NCI-H526 (cell line): ENCODE measurements at regions not wholly inside any gene's neighbourhood (a gene's known extent, or its start where the extent isn't known, plus 50 kb on each side); places are given as distances from the start of the nearest gene placed in this dataset.

ENCODE experiments used
- DNase-seq, 2 experiments: peaks; one replicate each; lab custom pipeline; 2025; lab: John Stamatoyannopoulos, UW

DNA sequence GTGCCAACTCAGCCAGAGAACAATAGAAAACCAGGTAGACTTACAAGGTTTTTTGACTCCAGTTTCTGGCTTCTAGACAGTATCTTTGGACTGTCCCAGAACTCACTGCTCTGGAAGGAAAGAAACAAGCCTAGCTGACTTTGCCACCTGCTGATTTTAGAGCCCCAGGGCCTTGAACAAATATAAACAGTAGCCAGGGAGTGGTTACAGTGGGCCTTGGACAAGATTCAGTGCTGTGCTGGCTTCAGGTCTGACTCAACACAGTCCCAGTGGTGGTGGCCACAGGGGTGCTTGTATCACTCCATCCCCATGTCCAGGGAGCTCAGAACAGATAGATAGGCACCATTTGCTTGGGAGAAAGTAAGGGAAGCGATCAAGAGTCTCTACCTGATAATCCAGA lies 694.1 kb upstream of the ADGRL3 start:
- no peak for DNase-seq

DNA sequence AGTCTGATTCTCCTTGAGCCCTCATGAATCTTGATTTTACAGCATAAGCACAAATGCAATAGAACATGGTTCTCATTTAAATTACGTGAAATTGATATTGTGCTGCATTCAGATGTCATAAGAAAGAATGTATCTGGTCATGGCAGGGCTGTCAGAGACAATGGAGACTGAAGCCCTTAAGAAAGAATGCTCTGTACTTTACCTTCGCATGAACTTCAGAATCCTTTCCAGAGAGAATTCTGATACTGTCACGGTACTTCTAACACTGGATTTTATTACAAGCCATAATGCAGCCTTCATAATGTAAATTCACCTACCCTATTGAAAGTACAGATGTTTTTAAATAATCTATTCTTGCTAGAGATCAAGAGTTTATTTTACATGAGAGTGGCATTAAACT lies 677.9 kb upstream of the ADGRL3 start:
- no peak for DNase-seq

DNA sequence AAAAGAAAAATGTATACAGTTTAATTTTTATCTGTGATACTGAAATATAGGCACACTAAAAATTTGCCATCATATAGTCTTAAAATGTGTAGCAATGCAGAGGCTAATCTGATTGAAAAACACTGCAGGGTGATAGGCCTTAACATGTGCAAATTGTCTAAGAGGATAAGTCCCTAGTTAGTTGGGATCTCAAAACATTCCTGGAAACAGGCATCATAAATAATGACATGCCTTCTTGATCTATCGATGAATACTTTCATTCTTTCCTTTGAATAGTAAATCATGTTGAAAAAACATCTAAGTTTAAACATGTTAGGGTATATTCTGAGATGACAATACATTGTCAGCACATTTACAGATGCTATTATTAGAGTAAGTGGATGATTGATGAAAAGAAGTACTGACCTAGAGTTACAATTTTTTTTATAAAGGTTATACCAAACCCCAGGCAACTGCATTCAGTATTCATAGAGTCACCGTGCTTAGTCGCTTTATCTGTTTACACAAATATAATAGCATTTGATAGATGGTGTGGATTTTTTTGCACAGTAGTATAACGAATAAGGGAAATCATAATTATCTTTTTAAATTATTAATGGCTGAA lies 668.2 kb upstream of the ADGRL3 start:
- no peak for DNase-seq

DNA sequence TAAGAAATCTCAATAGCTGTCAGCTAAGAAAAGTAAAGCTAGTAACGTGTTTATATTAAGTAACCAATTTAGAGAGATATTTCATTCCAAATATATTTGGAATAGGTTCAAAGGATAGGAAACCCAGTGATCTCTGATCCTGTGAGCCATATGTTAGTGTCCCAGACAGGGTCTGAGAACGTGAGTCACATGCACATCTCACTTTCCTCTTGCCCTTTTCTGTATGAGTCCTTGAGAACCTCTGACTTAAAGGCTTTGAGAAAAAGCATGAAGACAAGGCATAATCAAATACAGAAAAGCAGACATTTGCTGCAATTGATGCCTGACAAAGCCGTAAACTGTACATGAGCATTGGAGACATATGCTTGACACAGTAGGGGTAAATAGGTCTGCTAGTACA lies 655.1 kb upstream of the ADGRL3 start:
- no peak for DNase-seq

DNA sequence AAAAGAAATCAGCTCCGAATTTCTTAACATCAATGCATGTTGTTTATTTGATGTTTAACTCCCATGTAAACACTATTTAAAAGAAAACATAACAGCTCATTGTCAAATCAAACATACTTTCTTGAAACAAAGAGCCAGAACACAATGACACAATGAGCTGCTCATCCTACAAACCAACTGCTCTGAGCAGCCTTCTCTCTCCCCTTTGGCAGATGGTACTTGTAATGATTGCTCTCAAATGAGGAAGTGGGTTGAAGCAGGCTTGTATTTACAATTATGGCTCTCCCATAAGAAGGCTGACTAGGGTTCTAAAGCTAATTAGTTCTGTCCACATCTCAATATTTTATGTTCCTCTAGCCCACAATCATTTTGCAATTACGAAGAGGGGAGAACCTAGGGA lies 637.8 kb upstream of the ADGRL3 start:
- DNase-seq = no peak

DNA sequence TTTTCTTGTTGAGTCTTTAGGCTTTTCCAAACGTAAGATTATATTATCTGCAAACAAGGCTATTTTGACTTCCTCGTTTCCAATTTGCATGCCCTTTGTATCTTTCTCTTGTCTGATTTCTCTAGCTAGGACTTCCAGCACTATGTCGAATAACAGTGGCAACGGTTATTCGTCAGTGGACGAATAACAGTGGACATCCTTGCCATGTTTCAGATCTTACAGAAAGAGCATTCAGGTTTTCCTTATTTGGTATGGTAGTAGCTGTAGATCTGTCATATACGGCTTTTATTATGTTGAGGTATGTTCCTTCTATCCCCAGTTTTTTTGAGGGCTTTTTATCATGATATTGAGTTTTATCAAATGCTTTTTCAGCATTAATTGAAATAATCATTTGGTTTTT lies 634.6 kb upstream of the ADGRL3 start:
- DNase-seq = no peak

DNA sequence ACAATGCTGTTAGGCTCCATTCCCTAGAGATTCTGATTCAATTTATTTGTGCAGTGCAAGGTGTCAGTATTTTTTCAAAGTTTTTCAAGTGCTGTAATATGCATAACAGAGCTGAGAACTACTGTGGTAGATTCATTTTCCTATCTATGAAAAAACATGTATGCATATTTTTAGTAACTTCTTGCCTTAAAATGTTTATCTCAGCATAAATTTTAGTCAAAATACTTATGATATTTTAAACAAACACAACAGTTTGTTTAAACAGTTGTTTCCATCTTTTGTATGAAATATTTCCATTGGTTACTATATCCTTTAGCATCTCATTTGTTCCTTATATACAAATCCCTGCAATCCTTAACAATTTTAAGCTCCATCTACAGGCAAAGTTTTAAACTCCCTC lies 624.8 kb upstream of the ADGRL3 start:
- no peak for DNase-seq

DNA sequence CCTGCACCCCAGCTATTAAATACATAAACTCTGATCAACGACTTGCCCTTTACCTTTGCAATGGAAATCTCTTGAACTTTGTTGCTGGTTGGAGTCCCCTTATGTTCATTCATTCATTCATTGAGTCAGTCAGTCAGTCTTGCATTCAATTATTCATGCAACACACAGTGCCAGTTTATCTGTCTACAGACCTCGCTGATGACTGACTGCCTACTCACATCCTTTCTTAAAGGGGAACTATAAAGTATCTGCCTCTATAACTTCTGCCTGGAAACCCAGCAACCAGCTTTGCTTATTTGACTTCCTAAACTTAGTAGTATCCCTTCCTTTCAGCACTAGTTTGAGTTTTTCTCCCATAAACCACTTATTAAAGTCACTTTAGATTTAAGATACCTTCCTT lies 620.8 kb upstream of the ADGRL3 start:
- no peak for DNase-seq

DNA sequence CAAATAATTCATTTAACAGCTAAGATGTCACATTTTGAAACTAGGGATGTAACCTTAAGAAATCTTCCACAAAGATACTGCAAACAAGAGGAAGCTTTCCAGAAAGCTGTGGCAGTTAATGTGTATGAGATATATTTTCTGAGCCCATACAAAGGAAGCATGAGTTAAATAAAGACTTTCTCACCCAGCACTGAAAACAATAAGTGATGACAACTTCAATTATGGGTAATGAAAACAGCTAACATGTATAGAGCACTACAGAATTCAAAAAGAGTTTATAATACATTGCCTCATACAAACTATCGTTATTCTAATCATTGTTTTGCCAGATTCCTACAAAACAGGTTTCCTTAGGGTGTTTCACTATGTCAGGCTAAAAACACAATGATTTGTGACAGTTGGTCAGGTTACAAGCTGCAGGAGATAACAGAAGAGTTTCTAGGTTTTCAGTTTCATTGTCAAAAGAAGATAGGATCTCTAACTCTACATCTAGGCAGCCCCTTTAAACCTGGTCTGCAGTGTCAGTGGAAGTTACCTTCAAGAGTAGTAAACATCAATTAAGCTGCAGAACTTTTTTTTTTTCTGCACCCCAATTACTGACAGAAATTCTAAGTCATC lies 618.1 kb upstream of the ADGRL3 start:
- DNase-seq = no peak

DNA sequence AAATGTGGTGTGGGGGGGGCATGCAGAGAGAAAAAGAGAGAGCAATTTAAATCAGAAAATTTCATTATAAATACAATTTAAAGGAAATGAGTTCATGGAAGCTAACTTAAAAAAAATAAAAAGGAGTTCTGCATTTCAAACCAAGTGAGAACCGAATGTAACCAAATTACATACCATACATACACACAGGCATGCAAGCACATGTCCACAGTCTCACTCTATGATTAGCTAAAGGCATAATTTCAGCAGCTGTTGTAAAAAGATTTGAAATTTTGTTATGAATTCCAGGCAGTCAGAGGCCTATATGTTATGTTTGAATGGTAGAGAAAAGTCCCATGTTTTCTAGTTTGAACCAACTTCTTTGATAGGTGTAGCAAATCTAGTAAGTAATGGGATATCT lies 611.6 kb upstream of the ADGRL3 start:
- DNase-seq = no peak

DNA sequence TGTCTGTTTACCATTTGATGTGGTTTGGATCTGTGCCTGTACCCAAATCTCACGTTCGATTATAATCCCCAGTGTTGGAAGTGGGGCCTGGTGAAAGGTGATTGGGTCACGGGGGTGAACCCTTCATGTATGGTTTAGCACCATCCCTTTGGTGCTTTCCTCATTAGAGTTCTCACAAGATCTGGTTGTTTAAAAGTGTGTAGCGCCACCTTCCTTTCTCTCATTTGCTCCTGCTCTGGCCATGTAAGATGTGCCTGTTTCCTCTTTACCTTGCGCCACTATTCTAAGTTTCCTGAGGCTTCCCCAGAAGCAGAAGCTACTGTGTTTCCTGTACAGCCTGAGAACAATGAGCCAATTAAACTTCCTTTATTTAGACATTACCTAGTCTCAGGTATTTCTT lies 610.7 kb upstream of the ADGRL3 start:
- no peak for DNase-seq

DNA sequence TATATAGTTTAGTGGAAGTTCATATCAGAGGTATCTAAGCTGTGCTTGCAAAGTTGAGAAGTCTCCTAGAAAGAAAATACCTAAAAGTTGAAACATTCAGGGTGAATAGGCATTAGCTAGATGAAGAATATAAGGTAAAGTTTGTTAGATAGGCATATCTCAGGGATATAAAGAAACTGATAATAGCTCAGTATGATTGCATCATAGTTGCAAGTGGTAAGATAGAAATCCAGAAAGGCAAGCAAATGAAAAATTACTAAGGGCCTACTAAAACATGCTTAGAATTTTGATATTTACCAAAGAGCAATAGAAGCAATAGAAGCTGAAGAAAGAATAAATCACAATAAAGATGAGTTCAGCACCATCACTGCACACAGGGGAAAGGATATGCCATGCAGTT lies 610.0 kb upstream of the ADGRL3 start:
- DNase-seq = no peak

DNA sequence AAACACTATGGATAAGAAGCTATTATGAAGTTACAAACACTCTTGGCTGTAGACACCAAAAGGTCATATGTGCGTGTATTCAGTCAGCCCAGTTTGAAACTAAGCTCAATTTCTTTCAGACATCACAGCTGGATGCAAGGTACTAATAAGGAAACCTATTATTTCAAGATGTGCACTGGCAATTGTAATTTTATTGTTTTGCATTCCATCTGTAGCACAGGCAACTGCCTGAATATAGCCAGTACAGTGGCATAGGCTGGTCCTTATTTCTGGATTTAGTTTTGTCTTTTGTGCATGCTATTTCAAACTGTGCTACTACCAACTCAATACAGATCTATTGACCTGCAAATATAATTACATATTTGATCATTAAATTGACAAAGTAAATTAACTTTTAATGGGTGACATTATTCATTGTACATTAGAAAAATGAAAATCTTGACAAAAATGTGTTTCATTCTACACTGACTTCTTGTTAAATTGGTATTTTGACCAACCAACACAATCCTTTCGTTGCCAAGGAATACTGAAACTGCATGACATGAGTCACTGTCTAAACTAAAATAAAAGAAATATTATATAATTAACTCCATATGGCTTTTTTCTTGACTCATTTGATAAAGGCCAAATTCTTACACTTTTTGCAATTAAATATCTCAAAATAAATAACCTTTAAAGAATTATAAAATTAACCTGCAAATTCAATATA lies 594.3 kb upstream of the ADGRL3 start:
- DNase-seq = no peak

DNA sequence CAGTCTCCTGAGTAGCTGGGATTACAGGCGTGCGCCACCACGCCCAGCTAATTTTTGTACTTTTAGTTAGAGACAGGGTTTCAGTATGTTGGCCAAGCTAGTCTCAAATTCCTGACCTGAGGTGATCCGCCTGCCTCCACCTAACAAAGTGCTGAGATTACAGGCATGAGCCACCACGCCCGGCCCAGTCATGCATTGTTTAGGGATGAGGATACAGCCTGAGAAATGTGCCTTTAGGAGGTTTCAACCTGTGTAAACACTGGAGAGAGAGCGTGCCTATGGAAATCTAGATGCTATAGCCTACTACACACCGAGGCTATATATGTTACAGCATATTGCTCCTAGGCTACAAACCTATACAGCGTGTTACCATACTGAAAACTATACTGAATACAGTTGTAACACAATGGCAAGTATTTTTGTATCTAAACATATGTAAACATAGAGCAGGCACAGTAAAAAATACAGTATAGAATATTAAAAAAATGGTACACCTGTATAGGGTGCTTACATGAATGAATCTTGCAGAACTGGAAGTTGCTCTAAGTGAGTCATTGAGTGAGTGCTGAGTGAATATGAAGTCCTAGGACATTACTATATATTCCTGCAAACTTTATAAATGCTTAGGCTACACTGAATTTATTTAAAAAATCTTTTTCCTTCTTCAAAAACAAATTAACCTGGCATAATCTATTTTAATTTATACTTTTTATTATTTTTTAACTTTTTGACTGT lies 588.2 kb upstream of the ADGRL3 start:
- DNase-seq = no peak

DNA sequence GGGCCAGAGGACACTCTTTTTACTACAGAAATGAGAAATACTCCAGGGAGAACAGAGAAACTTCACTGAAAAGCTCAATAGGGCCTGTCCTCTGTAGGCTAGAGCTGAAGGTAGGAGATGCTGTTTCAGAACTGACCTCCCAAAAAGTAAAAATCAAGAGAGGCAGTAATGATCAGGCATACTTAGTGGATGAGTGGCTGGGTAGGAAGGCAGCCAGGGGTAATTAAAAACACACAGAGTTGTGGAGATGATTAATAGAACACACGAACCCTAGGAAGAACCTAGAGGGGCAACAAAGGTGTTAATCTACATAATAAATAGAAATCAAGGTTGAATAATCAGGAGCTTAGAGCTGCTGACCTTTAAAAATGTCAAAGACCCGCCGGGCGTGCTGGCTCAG lies 582.4 kb upstream of the ADGRL3 start:
- DNase-seq = no peak

DNA sequence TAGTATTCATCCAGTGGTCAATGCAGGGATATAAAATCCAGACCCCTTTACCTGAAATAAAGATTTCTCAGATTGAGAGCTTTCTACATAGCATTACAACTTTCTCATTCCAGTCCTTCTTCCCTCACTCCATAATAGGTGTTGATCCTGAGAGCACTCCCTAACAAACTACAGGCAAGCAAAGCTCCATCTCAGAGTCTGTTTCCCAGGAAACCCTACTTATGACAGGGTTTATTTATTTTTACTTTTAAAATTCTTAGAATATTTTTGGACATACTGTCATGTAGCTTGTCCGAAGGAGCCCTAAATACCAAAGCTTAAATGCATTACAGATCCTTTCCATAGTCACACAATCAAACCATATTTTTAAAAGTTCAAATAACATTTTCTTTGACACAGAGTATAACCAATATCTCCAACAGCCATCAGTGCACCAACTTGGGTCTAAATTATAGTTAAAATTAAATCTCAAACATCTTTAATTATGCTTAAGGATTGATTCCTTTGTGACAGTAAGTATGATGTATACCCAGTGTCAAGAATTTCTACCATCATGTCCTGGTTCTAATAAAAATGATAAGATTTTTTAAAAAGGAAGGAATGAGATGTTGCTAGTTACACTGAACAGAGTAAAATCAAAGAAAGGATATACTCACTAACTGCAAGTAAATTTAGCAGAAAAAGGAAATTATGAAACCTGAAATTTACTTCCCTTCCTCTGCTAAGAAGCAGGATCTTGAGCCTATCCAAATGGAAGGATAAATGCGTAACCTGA lies 580.4 kb upstream of the ADGRL3 start:
- no peak for DNase-seq

DNA sequence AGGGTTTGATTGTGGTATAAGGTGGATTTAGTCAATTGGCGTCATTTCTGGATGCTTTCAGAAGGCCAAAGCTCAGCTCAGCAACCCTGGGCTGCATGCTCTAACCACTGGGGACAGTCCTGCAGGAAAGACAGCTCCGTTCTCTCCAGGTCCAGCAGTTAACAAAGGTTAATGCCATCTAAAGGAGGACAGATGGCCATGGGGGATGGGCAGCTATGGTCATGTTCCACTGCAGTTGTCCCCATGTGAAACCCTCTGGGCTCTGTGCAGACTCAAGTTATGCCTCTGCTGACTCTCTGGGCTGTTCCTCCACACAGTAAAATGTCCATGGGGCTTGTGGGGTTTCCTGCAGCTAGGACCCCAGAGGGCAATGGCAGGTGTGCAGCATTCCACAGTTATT lies 562.1 kb upstream of the ADGRL3 start:
- DNase-seq = no peak

DNA sequence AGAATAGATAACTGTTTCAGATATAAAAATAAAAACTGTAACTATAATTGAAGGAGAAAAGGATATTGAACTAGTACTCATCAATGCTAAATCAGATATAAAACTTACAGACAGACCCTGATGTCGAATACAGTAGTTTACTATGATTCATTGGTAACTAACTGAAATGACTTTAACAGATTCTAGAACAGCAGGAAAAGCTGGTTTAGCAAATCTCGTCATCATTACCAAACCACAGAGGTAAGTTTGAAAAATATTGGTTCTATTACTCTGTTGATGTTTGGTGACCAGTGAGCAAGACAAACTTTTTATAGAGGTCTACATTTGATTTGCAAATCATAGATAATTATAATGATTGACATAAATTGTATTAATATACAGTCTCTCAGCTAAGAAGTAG lies 551.4 kb upstream of the ADGRL3 start:
- DNase-seq = no peak

DNA sequence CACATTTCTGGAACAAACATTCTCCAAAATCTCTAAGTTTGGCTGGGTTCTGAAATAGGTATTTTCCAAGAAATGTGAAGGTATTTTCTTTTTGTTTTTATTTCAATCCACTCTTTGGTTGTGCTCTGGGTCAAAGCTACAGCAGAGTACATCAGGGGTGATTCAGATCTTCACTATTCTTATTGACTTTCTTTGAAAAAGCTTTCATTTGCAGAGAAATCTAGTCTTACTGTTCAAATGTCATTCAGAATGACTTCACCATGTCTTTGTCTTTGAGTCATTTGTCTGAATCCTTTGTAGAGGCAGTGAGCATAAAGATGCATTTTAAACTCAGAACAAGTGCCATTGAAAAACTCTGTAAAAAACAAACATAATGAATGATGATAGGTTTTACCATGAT lies 547.2 kb upstream of the ADGRL3 start:
- no peak for DNase-seq

DNA sequence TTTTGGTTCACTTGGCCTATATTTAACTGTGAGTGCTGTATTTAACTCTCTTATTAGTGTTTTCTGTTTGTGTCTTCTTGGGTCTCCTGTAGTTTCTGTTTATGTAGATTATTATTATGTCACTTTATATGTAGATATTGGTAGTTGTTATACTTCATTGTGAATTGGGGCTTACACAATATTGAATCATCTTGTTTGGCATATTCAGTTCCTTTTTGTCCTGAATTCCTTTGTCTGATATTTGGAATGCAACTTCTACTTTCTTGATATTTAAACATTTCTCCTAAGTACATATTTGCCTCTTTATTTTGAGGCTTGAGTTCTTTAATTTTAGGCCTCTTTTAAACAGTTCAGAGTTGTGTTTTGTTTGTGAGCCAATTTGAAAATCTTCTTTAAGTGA lies 544.8 kb upstream of the ADGRL3 start:
- no peak for DNase-seq

DNA sequence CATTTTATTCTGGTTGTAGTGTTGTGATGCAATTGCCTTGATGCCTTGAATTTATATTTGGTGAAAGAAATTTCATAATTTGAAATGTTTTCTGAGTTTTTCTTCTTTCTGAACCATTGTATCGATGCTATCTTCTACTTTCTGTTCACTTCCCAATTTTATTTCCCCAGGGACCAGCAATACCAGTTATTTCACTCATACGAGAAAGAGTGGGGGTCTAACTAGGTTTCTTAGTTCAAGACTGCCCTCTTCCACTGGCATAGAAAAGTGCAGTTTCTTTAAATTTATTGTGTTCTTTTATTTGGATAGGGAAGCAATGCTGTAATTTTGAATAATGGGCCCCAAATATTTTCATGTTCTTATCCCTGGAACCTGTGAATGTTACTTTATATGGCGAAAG lies 544.0 kb upstream of the ADGRL3 start:
- DNase-seq = no peak

DNA sequence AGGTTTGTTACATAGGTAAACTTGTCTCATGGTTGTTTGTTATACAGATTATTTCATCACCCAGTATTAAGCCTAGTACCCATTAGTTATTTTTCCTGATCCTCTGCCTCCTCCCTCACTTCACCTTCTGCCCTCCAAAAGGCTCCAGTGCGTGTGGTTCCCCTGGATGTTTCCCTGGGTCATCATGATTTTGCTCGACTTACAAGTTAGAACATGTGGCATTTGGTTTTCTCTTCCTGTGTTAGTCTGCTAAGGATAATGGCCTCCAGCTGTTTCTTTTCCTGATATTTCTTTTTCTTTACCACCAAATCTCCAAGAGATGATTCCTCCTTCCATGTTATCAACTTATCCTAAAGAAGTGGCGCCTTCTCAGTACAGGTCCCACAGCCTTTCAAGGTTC lies 543.1 kb upstream of the ADGRL3 start:
- no peak for DNase-seq
